ENCODE measurements at regions not wholly inside any gene's neighbourhood (a gene's known extent, or its start where the extent isn't known, plus 50 kb on each side); places are given as distances from the start of the nearest gene placed in this dataset.

- no peak for DNase-seq (ENCODE audit: low spot score)
- no peak overlapping the region for H3K27ac ChIP-seq
- peaks cover 0 to 4% of the 10 kb centered on the region in 2 donors for H3K9me3 ChIP-seq
- no peaks in the 10 kb centered on the region for H3K36me3 ChIP-seq
- no peaks in the 10 kb centered on the region for H3K27me3 ChIP-seq
- TF ChIP-seq CTCF (IDR thresholded peaks at IDR 0.05): no peak
- H3K4me1 ChIP-seq: no peaks in the 10 kb centered on the region
- H3K4me3 ChIP-seq: no peak overlapping the region
Measured at GRCh38 chr12:74817499-74817898, 279.9 kb downstream of the ATXN7L3B start.

- no peak for DNase-seq (ENCODE audit: low spot score)
- H3K27me3 ChIP-seq: no peaks in the 10 kb centered on the region
- H3K4me3 ChIP-seq: no peak overlapping the region
- H3K9me3 ChIP-seq: peaks cover 0 to 4% of the 10 kb centered on the region in 2 donors
- TF ChIP-seq CTCF (IDR thresholded peaks at IDR 0.05): no peak
- no peaks in the 10 kb centered on the region for H3K4me1 ChIP-seq
- no peaks in the 10 kb centered on the region for H3K36me3 ChIP-seq
- no peak overlapping the region for H3K27ac ChIP-seq
Measured at GRCh38 chr12:74818412-74818811, 280.8 kb downstream of the ATXN7L3B start.

GRCh38 chr12:74820324-74820723 lies 282.7 kb downstream of the ATXN7L3B start:
- Histone ChIP-seq H3K36me3 (no peaks in the 10 kb centered on the region), H3K9me3 (no peaks in the 10 kb centered on the region), H3K4me1 (no peaks in the 10 kb centered on the region), H3K4me3 (no peak overlapping the region), H3K27me3 (no peaks in the 10 kb centered on the region), H3K27ac (no peak overlapping the region)
- no peak for TF ChIP-seq CTCF (IDR thresholded peaks at IDR 0.05)
- DNase-seq (ENCODE audit: low spot score): no peak

- TF ChIP-seq CTCF (IDR thresholded peaks at IDR 0.05): no peak
- Histone ChIP-seq H3K36me3 (no peaks in the 10 kb centered on the region), H3K9me3 (peaks cover 0 to 4% of the 10 kb centered on the region in 2 donors), H3K27me3 (no peaks in the 10 kb centered on the region), H3K4me1 (no peaks in the 10 kb centered on the region), H3K4me3 (no peak overlapping the region), H3K27ac (no peak overlapping the region)
- no peak for DNase-seq (ENCODE audit: low spot score)
Measured at GRCh38 chr12:74836567-74836966, 298.9 kb downstream of the ATXN7L3B start.

GRCh38 chr12:74846116-74846515 lies 308.5 kb downstream of the ATXN7L3B start:
- H3K27ac ChIP-seq: no peak overlapping the region
- no peaks in the 10 kb centered on the region for H3K27me3 ChIP-seq
- H3K4me1 ChIP-seq: no peaks in the 10 kb centered on the region
- TF ChIP-seq CTCF (IDR thresholded peaks at IDR 0.05): no peak
- H3K4me3 ChIP-seq: no peak overlapping the region
- DNase-seq (ENCODE audit: low spot score): no peak
- H3K36me3 ChIP-seq: no peaks in the 10 kb centered on the region
- no peaks in the 10 kb centered on the region for H3K9me3 ChIP-seq

GRCh38 chr12:74847169-74847568 lies 309.5 kb downstream of the ATXN7L3B start:
- H3K9me3 ChIP-seq: no peaks in the 10 kb centered on the region
- H3K27me3 ChIP-seq: no peaks in the 10 kb centered on the region
- no peaks in the 10 kb centered on the region for H3K36me3 ChIP-seq
- no peak overlapping the region for H3K27ac ChIP-seq
- no peak overlapping the region for H3K4me3 ChIP-seq
- DNase-seq (ENCODE audit: low spot score): no peak
- no peaks in the 10 kb centered on the region for H3K4me1 ChIP-seq
- TF ChIP-seq CTCF (IDR thresholded peaks at IDR 0.05): no peak

Measured in right atrium auricular region (tissue), 2 donors.